Cardiac muscle cell (in vitro differentiated cells and primary cell): ENCODE measurements at regions not wholly inside any gene's neighbourhood (a gene's known extent, or its start where the extent isn't known, plus 50 kb on each side); places are given as distances from the start of the nearest gene placed in this dataset.

Source experiments
- DNase-seq, 2 donors: peaks; one replicate each; pipeline versions ENCODE4 v3.0.0 to v3.0.0-alpha.2; 2010 to 2017; ENCODE audit warnings: low read depth in 1 of 2, low spot score in 1 of 2
- H3K27ac ChIP-seq: fragments of 200-600 bp; sonication (generic); 2 replicates; pipeline ENCODE4 v1.5.1; 2016
- H3K27me3 ChIP-seq: fragments of 200-600 bp; sonication (generic); 2 replicates; pipeline ENCODE4 v1.6.0; 2016; ENCODE audit warnings: control low read depth
- H3K36me3 ChIP-seq: fragments of 200-600 bp; sonication (generic); 2 replicates; pipeline ENCODE4 v1.5.1; 2016; ENCODE audit warnings: control low read depth
- H3K4me1 ChIP-seq: fragments of 200-600 bp; sonication (generic); 2 replicates; pipeline ENCODE4 v1.8.1; 2017; ENCODE audit warnings: low read depth, mild to moderate bottlenecking, mixed run types
- H3K4me3 ChIP-seq: fragments of 200-600 bp; sonication (generic); 2 replicates; pipeline ENCODE4 v1.5.1; 2016; ENCODE audit warnings: mild to moderate bottlenecking
- H3K9me3 ChIP-seq: fragments of 200-600 bp; sonication (generic); 2 replicates; pipeline ENCODE4 v1.5.1; 2017; ENCODE audit warnings: low read depth, mild to moderate bottlenecking, control low read depth
- TF ChIP-seq, protein P1 (sequence below): IDR thresholded peaks from 2 replicates; pipeline ENCODE4 v1.5.1; 2012; ENCODE audit warnings: low read depth, mild to moderate bottlenecking, low read length

DNA sequence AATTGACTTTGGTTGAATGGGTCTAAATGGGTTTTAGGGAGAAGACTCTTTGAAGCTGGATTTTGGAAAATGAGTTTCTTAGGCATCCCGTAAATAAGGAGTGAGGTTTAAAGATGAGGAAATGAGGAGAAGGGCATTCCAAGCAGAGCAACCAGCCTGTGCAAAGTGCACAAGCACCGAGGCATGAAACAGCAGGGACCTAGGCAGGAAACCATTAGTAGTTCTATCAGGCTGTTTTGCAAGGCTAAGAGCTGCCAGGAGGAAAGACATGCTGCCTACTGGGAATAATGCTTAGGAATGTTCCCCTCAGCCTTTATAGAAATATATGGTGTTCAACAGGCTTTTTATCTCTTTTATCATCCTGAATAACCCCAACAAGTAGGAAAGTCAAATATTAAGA is 153.1 kb upstream of the FGGY start:
- Histone ChIP-seq H3K9me3 (no peaks in the 10 kb centered on the region), H3K4me3 (no peak overlapping the region), H3K27ac (no peak overlapping the region), H3K36me3 (no peaks in the 10 kb centered on the region), H3K4me1 (peaks cover 8% of the 10 kb centered on the region), H3K27me3 (peaks cover 23% of the 10 kb centered on the region)
- TF ChIP-seq, protein P1, sequence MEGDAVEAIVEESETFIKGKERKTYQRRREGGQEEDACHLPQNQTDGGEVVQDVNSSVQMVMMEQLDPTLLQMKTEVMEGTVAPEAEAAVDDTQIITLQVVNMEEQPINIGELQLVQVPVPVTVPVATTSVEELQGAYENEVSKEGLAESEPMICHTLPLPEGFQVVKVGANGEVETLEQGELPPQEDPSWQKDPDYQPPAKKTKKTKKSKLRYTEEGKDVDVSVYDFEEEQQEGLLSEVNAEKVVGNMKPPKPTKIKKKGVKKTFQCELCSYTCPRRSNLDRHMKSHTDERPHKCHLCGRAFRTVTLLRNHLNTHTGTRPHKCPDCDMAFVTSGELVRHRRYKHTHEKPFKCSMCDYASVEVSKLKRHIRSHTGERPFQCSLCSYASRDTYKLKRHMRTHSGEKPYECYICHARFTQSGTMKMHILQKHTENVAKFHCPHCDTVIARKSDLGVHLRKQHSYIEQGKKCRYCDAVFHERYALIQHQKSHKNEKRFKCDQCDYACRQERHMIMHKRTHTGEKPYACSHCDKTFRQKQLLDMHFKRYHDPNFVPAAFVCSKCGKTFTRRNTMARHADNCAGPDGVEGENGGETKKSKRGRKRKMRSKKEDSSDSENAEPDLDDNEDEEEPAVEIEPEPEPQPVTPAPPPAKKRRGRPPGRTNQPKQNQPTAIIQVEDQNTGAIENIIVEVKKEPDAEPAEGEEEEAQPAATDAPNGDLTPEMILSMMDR: no peak
- peak; percentile 12 to 67 for DNase-seq

DNA sequence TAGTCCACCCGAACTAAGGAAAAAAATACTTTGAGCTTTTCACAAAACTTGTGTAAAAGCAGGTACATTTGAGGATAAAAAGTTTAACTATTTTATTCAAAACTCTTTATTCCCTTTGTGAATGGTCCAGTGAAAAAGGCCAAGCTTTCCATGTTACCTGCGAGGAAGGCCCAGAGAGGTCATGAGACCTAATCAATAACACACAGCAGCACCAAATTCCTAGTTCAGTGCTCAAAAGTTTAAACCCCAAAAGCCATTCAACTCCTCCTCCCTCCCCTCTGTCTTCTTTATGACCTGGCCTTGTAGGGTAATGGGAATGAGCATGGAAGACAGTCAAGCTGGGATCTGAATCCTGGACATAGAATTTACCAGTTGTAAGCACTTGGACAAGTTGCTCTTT is 151.9 kb upstream of the FGGY start:
- TF ChIP-seq, protein P1: no peak

DNA sequence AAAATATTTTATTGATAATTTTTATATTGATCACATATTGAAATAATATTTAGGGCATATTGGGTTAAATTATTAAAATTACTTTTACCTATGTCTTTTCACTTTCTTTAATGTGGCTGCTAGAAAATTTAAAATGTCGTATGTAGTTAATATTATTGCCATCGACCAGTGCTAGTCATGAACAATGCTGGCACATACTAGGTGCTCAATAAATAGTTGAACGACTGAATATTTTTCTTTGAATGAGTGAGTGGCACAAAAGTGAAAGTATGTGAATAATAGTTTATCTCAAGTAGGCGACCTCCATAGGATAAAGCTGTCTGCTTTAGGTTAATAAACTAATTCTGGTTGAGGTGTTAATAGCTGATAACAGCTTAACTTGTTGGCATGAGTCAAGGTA is 150.8 kb upstream of the FGGY start:
- DNase-seq: no peak
- Histone ChIP-seq H3K4me1 (peaks cover 15% of the 10 kb centered on the region), H3K27ac (no peak overlapping the region), H3K4me3 (no peak overlapping the region), H3K9me3 (no peaks in the 10 kb centered on the region), H3K27me3 (peaks cover 23% of the 10 kb centered on the region), H3K36me3 (no peaks in the 10 kb centered on the region)
- TF ChIP-seq, protein P1: no peak

More for the DNA sequence above, 151.9 kb upstream of the FGGY start:
- peaks cover 23% of the 10 kb centered on the region for H3K27me3 ChIP-seq
- no peak overlapping the region for H3K27ac ChIP-seq
- H3K9me3 ChIP-seq: no peaks in the 10 kb centered on the region
- DNase-seq: no peak
- no peaks in the 10 kb centered on the region for H3K36me3 ChIP-seq
- H3K4me3 ChIP-seq: no peak overlapping the region
- H3K4me1 ChIP-seq: peaks cover 8% of the 10 kb centered on the region

DNA sequence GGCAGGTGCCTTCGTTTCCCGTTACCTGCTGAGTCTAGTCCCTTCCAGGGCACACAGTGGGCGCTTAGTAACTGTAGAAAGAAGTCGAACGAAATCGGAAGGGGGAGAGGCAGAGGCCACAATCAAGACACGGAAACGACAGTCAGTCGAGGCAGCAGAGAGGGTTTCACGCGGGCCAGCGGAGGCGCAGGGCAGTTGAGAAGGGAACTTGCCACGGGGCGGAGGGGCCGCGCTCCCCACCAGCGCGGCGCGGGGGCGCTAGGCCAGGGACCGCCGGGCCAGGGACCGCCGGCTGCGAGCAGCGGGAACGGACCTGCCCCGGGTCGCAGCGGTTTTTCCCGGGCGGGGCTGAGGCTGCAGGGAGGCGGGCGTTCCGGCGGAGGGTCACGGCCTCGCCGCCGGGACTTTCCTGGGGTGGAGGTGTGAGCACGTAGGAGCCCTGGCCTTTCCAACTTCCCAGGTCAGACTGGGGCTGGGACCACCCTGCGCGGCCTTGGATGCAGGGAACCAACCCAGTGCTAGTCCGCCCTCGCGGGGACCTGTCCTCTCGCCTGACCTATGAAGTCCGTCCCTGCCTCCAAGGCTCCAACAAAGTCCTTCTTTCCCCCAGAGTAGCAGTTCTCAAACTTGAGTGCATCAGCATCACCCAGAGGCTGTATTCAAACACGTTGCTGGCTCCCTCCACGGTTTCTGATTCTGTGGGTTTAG is 150.1 kb upstream of the FGGY start:
- TF ChIP-seq, protein P1: peak; percentile 20
- Histone ChIP-seq H3K4me1 (peaks cover 14% of the 10 kb centered on the region), H3K27ac (no peak overlapping the region)

DNA sequence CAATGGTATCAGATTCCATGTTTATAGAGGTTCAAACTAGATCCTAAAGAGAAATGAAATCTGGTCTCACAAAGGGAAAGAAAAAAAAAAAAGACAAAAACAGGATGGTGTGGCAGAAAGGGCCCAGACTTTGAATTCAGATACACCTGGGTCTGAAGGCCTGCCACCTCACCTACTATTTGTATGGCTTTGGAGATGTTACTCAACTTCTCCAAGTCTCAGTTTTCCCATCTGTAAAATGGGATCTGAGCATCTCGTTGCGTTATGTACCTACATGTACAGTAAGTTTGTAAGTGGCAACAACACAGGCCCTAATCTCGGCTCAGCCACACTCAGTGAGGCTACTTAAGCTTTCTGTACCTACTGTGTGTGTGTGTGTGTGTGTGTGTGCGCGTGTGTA is 147.5 kb upstream of the FGGY start:
- Histone ChIP-seq H3K4me1 (peaks cover 14% of the 10 kb centered on the region), H3K4me3 (no peak overlapping the region), H3K9me3 (no peaks in the 10 kb centered on the region), H3K36me3 (no peaks in the 10 kb centered on the region), H3K27me3 (peaks cover 23% of the 10 kb centered on the region), H3K27ac (no peak overlapping the region)
- no peak for DNase-seq
- TF ChIP-seq, protein P1: no peak

More for the DNA sequence above, 150.1 kb upstream of the FGGY start:
- Histone ChIP-seq H3K4me3 (peak overlapping the region; percentile 28), H3K9me3 (no peaks in the 10 kb centered on the region), H3K36me3 (no peaks in the 10 kb centered on the region), H3K27me3 (peaks cover 23% of the 10 kb centered on the region)
- peak; percentile 48 to 52 for DNase-seq
